Fibroblast of villous mesenchyme (primary cell): ENCODE measurements at regions not wholly inside any gene's neighbourhood (a gene's known extent, or its start where the extent isn't known, plus 50 kb on each side); places are given as distances from the start of the nearest gene placed in this dataset.
"Not testable (repeated sequence)": the region's sequence is repeated elsewhere in the genome, so short reads cannot be mapped to it uniquely, and the experiment has no call there.

Experiments
- DNase-seq: peaks from one replicate; pipeline ENCODE4 v3.0.0-alpha.2; 2010; ENCODE audit warnings: low read depth
- H3K4me3 ChIP-seq: 2 replicates; pipeline ENCODE4 v1.5.1; 2011; ENCODE audit warnings: low read depth, mild to moderate bottlenecking, low read length
- CTCF ChIP-seq: IDR thresholded peaks from 2 replicates; pipeline ENCODE4 v1.5.1; 2012; ENCODE audit warnings: low read depth, mild to moderate bottlenecking, low read length; ENCODE audit not compliant: insufficient read depth

- H3K4me3 ChIP-seq, DNase-seq: not testable (repeated sequence)
These were observed 104.5 kb downstream of the ZNF33B start for GRCh38 chr10:42533866-42534265.

GRCh38 chr10:42532996-42533395 is 105.4 kb downstream of the ZNF33B start:
- TF ChIP-seq CTCF: no peak
- no peak overlapping the region for H3K4me3 ChIP-seq
- DNase-seq: no peak

- DNase-seq: no peak
- TF ChIP-seq CTCF: no peak
These were observed 115.3 kb downstream of the ZNF33B start for GRCh38 chr10:42523098-42523497.

GRCh38 chr10:42519761-42520460 is 118.5 kb downstream of the ZNF33B start:
- DNase-seq: no peak
- no peak for TF ChIP-seq CTCF
- no peak overlapping the region for H3K4me3 ChIP-seq

More at GRCh38 chr10:42523098-42523497, 115.3 kb downstream of the ZNF33B start:
- no peak overlapping the region for H3K4me3 ChIP-seq

- H3K4me3 ChIP-seq: no peak overlapping the region
- TF ChIP-seq CTCF: no peak
- no peak for DNase-seq
These were observed 119.3 kb downstream of the ZNF33B start for GRCh38 chr10:42519079-42519478.

- no peak for DNase-seq
- H3K4me3 ChIP-seq: no peak overlapping the region
- no peak for TF ChIP-seq CTCF
These were observed 124.4 kb downstream of the ZNF33B start for GRCh38 chr10:42513921-42514320.

GRCh38 chr10:42491801-42492200 is 146.6 kb downstream of the ZNF33B start:
- DNase-seq: no peak
- TF ChIP-seq CTCF: no peak
- no peak overlapping the region for H3K4me3 ChIP-seq
